GM19324 (cell line): ENCODE measurements at regions not wholly inside any gene's neighbourhood (a gene's known extent, or its start where the extent isn't known, plus 50 kb on each side); places are given as distances from the start of the nearest gene placed in this dataset.
"Not testable (repeated sequence)": the region's sequence is repeated elsewhere in the genome, so short reads cannot be mapped to it uniquely, and the experiment has no call there.

ENCODE experiments used
- ATAC-seq: cut with Tn5 transposase; IDR thresholded peaks from one replicate; pipeline ENCODE4 v1.9.1; 2021; ENCODE audit warnings: mild to moderate bottlenecking, moderate library complexity; ENCODE audit not compliant: unreplicated experiment, low FRiP score

GRCh38 chr1:29386453-29386852, 150.1 kb downstream of the PTPRU start:
- not testable (repeated sequence) for ATAC-seq

DNA sequence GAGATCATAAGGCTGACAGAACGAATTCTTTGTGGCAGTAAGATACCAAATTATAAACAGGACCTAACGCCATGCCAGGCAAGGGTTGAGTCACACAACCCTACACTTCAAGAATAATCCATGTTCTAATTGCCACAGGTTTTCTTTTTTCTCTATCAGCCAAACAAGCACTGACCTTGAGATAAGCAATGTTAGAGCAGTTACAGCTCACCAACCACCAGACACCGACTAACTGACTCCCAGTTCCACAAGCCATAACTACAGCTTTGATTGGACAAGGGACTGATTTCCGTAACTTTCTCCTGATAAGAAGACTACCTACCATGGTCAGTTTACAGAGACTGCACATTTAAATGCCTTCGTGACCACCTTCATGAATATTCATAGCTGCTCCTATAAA, 149.6 kb downstream of the PTPRU start:
- ATAC-seq = no peak

- ATAC-seq = no peak
Observed at GRCh38 chr1:29384496-29385015, 148.2 kb downstream of the PTPRU start.

DNA sequence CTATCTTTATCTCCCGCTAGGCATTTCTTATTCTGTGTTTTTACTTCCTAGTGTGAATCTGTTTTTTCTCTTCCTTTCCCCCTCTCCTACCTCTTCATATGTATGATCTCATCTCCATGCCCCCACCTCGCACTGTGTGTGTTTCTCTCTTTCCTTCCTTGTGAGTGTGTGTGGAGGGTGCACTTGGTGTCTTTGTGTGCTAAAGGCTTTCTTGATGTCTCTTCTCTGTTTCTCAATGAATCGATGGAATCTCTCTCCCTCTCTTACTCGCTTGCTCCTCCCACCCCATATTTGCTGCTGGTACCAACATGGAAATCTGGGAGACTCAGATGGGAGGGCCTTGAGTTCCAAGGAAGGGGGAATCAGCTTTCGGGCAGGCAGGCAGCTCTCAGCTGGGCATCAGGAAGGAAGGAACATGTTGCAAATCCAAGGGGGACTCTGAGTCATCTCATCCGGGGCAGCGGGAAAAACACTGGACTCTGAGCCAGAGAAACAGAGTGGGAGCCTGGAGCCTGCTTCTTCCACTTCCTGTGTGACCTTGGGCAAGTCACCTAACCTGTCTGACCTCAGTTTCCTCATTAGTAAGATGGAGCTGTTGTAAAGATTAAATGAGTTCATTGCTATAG, 147.5 kb downstream of the PTPRU start:
- no peak for ATAC-seq

- no peak for ATAC-seq
Observed at GRCh38 chr1:29382851-29383745, 146.8 kb downstream of the PTPRU start.

DNA sequence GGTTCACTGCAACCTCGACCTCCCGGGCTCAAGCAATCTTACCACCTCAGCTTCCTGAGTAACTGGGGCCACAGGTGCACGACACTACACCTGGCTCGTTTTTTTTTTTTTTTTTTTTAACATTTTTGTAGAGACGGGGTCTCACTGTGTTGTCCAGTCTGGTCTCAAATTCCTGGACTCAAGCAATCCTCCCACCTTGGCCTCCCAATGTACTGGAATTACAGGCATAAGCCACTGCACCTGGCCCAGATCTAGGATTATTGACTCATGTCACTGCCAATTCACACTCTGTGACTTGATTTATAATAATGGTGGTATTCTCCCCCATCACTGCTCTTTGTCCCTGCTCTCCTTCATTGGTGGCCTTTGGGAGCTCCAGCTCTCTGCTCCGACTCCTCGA, 145.1 kb downstream of the PTPRU start:
- no peak for ATAC-seq

GRCh38 chr1:29380532-29380931, 144.2 kb downstream of the PTPRU start:
- ATAC-seq = no peak

- no peak for ATAC-seq
Observed at GRCh38 chr1:29379443-29380073, 143.2 kb downstream of the PTPRU start.
